Endothelial cell of umbilical vein (primary cell): ENCODE measurements at regions not wholly inside any gene's neighbourhood (a gene's known extent, or its start where the extent isn't known, plus 50 kb on each side); places are given as distances from the start of the nearest gene placed in this dataset.

Source experiments
- BruUV-seq: library from RNA; stranded (reverse); fragments of 400-500 nt; replicated peaks from 2 replicates; lab custom pipeline; 2021; lab: Mats Ljungman, UMichigan
- CTCF ChIA-PET: fragments of 300-600, 350-600 bp; sonication (Branson Sonifier 250); formaldehyde crosslinking; loops from one replicate; lab custom pipeline; 2021; ENCODE audit warnings: antibody characterized with exemption, inconsistent platforms; lab: Charles Lee
- POLR2A ChIA-PET: fragments of 300-600, 350-600 bp; sonication (Branson Sonifier 250); formaldehyde crosslinking; loops from one replicate; lab custom pipeline; 2021; ENCODE audit warnings: antibody characterized with exemption, inconsistent platforms; lab: Charles Lee
- DNase-seq: peaks from one replicate; pipeline ENCODE4 v3.0.0-alpha.2; 2011; ENCODE audit warnings: low read depth, low spot score
- FAIRE-seq: peaks from 2 replicates; lab custom pipeline; 2011; peaks lifted over from hg19 to GRCh38; lab: Jason Lieb, UNC
- H2AFZ ChIP-seq: 2 replicates; pipeline ENCODE4 v1.6.0; 2012; ENCODE audit warnings: low read depth, low read length, control low read depth, inconsistent platforms
- H3K27ac ChIP-seq: 2 replicates; pipeline ENCODE4 v1.5.1; 2011; ENCODE audit warnings: low read depth, mild to moderate bottlenecking, control low read depth, low read length, moderate library complexity; ENCODE audit not compliant: insufficient read depth
- H3K27me3 ChIP-seq, 2 experiments: 2 replicates each; pipeline versions ENCODE4 v1.6.0 to v1.6.1; 2011; ENCODE audit warnings: low read length in 2 of 2, mixed read lengths in 1 of 2; ENCODE audit not compliant: control insufficient read depth in 2 of 2, insufficient read depth in 2 of 2
- H3K36me3 ChIP-seq, 2 experiments: 2 replicates in 1 of 2; 3 replicates in 1 of 2; pipeline ENCODE4 v1.5.1; 2011; ENCODE audit warnings: low read length in 2 of 2, mild to moderate bottlenecking in 1 of 2, moderate library complexity in 1 of 2; ENCODE audit not compliant: control insufficient read depth in 2 of 2, insufficient read depth in 2 of 2; ENCODE audit errors: extremely low read depth in 1 of 2
- H3K4me1 ChIP-seq: 3 replicates; pipeline ENCODE4 v1.5.1; 2011; ENCODE audit warnings: mild to moderate bottlenecking, low read length; ENCODE audit not compliant: control insufficient read depth, insufficient read depth; ENCODE audit errors: extremely low read depth
- H3K4me2 ChIP-seq: 2 replicates; pipeline ENCODE4 v1.6.1; 2011; ENCODE audit warnings: low read length, control low read depth, mixed read lengths; ENCODE audit not compliant: insufficient read depth
- H3K4me3 ChIP-seq, 3 experiments: fragments of 200-600 bp in 1 of 3; sonication (generic), shearing (Covaris generic) in 1 of 3; replicated peaks in 1 of 3; 2 replicates each; pipeline ENCODE4 v1.5.1; 2011 to 2016; ENCODE audit warnings: control low read depth in 3 of 3, low read length in 3 of 3, mild to moderate bottlenecking in 2 of 3, inconsistent platforms in 1 of 3, low read depth in 1 of 3, moderate library complexity in 1 of 3; ENCODE audit not compliant: insufficient read depth in 1 of 3
- H3K79me2 ChIP-seq: 2 replicates; pipeline ENCODE4 v1.6.0; 2012; ENCODE audit warnings: low read length, inconsistent platforms; ENCODE audit not compliant: control insufficient read depth, insufficient read depth
- H3K9ac ChIP-seq: replicated peaks from 2 replicates; pipeline ENCODE3; 2011; ENCODE audit warnings: low read length, control low read depth; ENCODE audit not compliant: insufficient read depth; ENCODE audit errors: extremely low read depth
- H3K9me1 ChIP-seq: replicated peaks from 3 replicates; pipeline ENCODE4 v1.6.0; 2011; ENCODE audit warnings: mild to moderate bottlenecking, low read length; ENCODE audit not compliant: control insufficient read depth, insufficient read depth; ENCODE audit errors: extremely low read depth
- H3K9me3 ChIP-seq: replicated peaks from 2 replicates; pipeline ENCODE4 v1.5.1; 2012; ENCODE audit warnings: low read length, inconsistent platforms; ENCODE audit not compliant: control insufficient read depth, insufficient read depth
- H4K20me1 ChIP-seq: replicated peaks from 2 replicates; pipeline ENCODE3; 2011; ENCODE audit warnings: mild to moderate bottlenecking, low read length; ENCODE audit not compliant: control insufficient read depth, insufficient read depth; ENCODE audit errors: extremely low read depth
- EZH2 ChIP-seq: IDR thresholded peaks from 2 replicates; pipeline ENCODE4 v1.6.1; 2012; ENCODE audit warnings: borderline replicate concordance, low read depth, mild to moderate bottlenecking, moderate library complexity, low read length, inconsistent platforms; ENCODE audit not compliant: severe bottlenecking
- FOS ChIP-seq: IDR thresholded peaks from 2 replicates; pipeline ENCODE4 v1.6.1; 2011; ENCODE audit warnings: mild to moderate bottlenecking, low read length, moderate library complexity, borderline replicate concordance; ENCODE audit not compliant: insufficient read depth
- GATA2 ChIP-seq: IDR thresholded peaks from 2 replicates; pipeline ENCODE4 v1.7.0; 2011; ENCODE audit warnings: low read depth, mild to moderate bottlenecking, moderate library complexity, mixed read lengths, low read length; ENCODE audit not compliant: insufficient read length, insufficient read depth
- JUN ChIP-seq: IDR thresholded peaks from 2 replicates; pipeline ENCODE4 v1.6.1; 2011; ENCODE audit warnings: borderline replicate concordance, low read depth; ENCODE audit not compliant: insufficient read length, insufficient read depth
- MYC ChIP-seq: IDR thresholded peaks from one replicate; pipeline ENCODE4 v1.6.1; 2011; ENCODE audit warnings: mild to moderate bottlenecking, low read depth, low read length
- POLR2A ChIP-seq: IDR thresholded peaks from 2 replicates; pipeline ENCODE4 v1.6.1; 2012; ENCODE audit warnings: low read depth, mild to moderate bottlenecking, control low read depth, low read length
- POLR2AphosphoS5 ChIP-seq: IDR thresholded peaks from 2 replicates; pipeline ENCODE4 v1.6.1; 2012; ENCODE audit warnings: low read depth, mild to moderate bottlenecking, control low read depth, low read length, moderate library complexity; ENCODE audit not compliant: insufficient read depth
- dilution Hi-C: fragments of 300-500 bp; cut with MboI; formaldehyde crosslinking; loops from one replicate; pipeline ENCODE4 v1.15.0; 2019; ENCODE audit warnings: low sequenced_read_pairs; ENCODE audit not compliant: extremely low pct_ligation_motif_present
- intact Hi-C: fragments of 100-400 bp; cut with micrococcal nuclease; formaldehyde crosslinking; loops from one replicate; pipeline ENCODE4 v1.10.0; 2022
- TF ChIP-seq, protein P1 (sequence below), 2 donors: IDR thresholded peaks; 1 replicate in 1 of 2; 2 replicates in 1 of 2; pipeline ENCODE4 v1.5.1; 2011; ENCODE audit warnings: low read length in 2 of 2, mild to moderate bottlenecking in 2 of 2, moderate library complexity in 2 of 2, control low read depth in 1 of 2, inconsistent platforms in 1 of 2, low read depth in 1 of 2; ENCODE audit not compliant: insufficient read depth in 1 of 2; ENCODE audit errors: extremely low read depth in 1 of 2
- TF ChIP-seq, protein P2 (sequence below): IDR thresholded peaks from 2 replicates; pipeline ENCODE4 v1.6.1; 2011; ENCODE audit not compliant: insufficient read depth, insufficient read length

DNA sequence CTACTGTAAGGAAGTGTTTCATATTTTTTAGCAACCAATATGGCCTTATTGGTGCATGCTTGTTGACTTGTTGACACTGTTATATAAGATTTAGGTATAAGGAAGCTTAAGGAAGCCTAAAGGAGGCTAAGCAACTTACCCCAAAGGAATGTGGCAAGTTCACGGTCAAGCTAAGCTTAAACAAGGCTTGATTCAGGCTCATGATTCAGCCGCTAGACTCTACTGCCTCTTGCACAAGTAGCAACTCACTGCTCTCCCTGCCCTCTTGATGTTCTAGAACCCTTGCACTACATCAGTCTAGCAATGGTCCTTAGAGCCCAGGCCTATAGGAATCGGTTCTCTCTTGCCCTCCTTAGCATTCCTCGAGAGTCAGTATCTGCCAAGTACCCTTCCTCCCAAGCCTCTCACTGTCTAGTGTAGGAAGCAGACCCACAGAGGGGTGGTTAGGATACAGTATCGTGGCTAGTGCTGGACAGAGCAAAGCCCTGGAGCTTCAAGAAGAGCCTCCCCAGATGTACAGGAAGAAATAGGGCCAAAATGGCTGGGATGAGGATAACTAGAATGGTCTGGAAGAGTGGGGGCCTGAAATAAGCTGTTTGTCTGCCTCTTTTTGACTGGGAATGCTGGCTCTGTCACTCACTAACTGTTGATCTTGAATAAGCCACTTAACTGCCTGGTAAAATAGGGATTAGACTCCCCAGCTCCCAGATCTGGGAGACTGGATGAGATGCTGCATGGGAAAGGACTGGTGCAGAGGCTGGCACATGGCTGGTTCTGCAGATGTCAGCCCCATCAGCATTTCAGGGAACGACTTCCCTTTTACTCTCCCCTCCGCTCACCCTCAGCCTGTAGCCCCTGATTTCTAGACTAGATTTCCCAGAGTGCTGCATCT, 122.2 kb downstream of the NAV1 start:
- intact Hi-C loops, result no loop called here
- Histone ChIP-seq H3K9me3 (no peaks in the 10 kb centered on the region), H2AFZ (no peak overlapping the region), H4K20me1 (no peaks in the 10 kb centered on the region), H3K9ac (no peak overlapping the region), H3K4me2 (no peak overlapping the region), H3K79me2 (peaks cover 45% of the 10 kb centered on the region), H3K4me1 (no peaks in the 10 kb centered on the region), H3K27ac (no peak overlapping the region), H3K9me1 (no peaks in the 10 kb centered on the region), H3K27me3 (no peaks in the 10 kb centered on the region), H3K36me3 (peaks cover 0 to 2% of the 10 kb centered on the region in 2 experiments), H3K4me3 (no peak overlapping the region)
- TF ChIP-seq JUN, result no peak
- TF ChIP-seq EZH2, result no peak
- no peak for TF ChIP-seq GATA2
- TF ChIP-seq POLR2AphosphoS5, result no peak
- no peak for TF ChIP-seq FOS
- TF ChIP-seq, protein P1, sequence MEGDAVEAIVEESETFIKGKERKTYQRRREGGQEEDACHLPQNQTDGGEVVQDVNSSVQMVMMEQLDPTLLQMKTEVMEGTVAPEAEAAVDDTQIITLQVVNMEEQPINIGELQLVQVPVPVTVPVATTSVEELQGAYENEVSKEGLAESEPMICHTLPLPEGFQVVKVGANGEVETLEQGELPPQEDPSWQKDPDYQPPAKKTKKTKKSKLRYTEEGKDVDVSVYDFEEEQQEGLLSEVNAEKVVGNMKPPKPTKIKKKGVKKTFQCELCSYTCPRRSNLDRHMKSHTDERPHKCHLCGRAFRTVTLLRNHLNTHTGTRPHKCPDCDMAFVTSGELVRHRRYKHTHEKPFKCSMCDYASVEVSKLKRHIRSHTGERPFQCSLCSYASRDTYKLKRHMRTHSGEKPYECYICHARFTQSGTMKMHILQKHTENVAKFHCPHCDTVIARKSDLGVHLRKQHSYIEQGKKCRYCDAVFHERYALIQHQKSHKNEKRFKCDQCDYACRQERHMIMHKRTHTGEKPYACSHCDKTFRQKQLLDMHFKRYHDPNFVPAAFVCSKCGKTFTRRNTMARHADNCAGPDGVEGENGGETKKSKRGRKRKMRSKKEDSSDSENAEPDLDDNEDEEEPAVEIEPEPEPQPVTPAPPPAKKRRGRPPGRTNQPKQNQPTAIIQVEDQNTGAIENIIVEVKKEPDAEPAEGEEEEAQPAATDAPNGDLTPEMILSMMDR (IDR thresholded peaks at IDR 0.05; ENCODE audit: extremely low read depth in 1 of 2, insufficient read depth in 1 of 2, low read depth in 1 of 2, low read length in 2 of 2), result no peak
- no peak for TF ChIP-seq MYC
- TF ChIP-seq, protein P2, sequence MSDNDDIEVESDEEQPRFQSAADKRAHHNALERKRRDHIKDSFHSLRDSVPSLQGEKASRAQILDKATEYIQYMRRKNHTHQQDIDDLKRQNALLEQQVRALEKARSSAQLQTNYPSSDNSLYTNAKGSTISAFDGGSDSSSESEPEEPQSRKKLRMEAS, result no peak
- TF ChIP-seq POLR2A, result no peak
- no TSS peak for BruUV-seq
- FAIRE-seq (no peak), DNase-seq (no peak)
- dilution Hi-C loops, result no loop called here
- ChIA-PET POLR2A (no interaction called here), CTCF (interaction anchor here (1.0 to 1.1 kb wide), 2 partner anchors 10 to 148 kb away, joined by 3 read pairs; no protein-coding TSS in a partner anchor)
